Keratinocyte (primary cell): ENCODE measurements at regions not wholly inside any gene's neighbourhood (a gene's known extent, or its start where the extent isn't known, plus 50 kb on each side); places are given as distances from the start of the nearest gene placed in this dataset.

Experiments
- CTCF ChIP-seq, 3 experiments: IDR thresholded peaks in 1 of 3; conservative IDR thresholded peaks in 1 of 3; optimal IDR thresholded peaks in 1 of 3; 2 replicates in 2 of 3; 3 replicates in 1 of 3; pipeline versions ENCODE3 to v1.5.1; 2011; ENCODE audit warnings: low read length in 3 of 3, mild to moderate bottlenecking in 3 of 3, moderate library complexity in 2 of 3, control low read depth in 1 of 3, inconsistent platforms in 1 of 3; ENCODE audit not compliant: insufficient read depth in 2 of 3; ENCODE audit errors: extremely low read depth in 1 of 3
- EZH2 ChIP-seq: IDR thresholded peaks from one replicate; pipeline ENCODE4 v1.6.1; 2012; ENCODE audit warnings: inconsistent platforms, mild to moderate bottlenecking, low read length, moderate library complexity

- TF ChIP-seq EZH2 (no peak), CTCF (optimal IDR thresholded peaks at IDR 0.05 in 1 of 3, IDR thresholded peaks at IDR 0.05 in 1 of 3, conservative IDR thresholded peaks at IDR 0.05 in 1 of 3; ENCODE audit: extremely low read depth in 1 of 3, insufficient read depth in 2 of 3, low read length in 3 of 3) (peak in 1 of 3 experiments; percentile 40)
These were observed 223.5 kb upstream of the ID4 start for GRCh38 chr6:19613678-19614077.
